H9 (cell line): ENCODE measurements at regions not wholly inside any gene's neighbourhood (a gene's known extent, or its start where the extent isn't known, plus 50 kb on each side); places are given as distances from the start of the nearest gene placed in this dataset.
"Not testable (repeated sequence)": the region's sequence is repeated elsewhere in the genome, so short reads cannot be mapped to it uniquely, and the experiment has no call there.

Source experiments
- DNase-seq: peaks from one replicate; pipeline ENCODE4 v3.0.0-alpha.2; 2017
- H2AFZ ChIP-seq: one replicate; pipeline ENCODE4 v1.6.1; 2013; ENCODE audit warnings: mild to moderate bottlenecking, low read length, control low read depth, moderate library complexity
- H2AK5ac ChIP-seq: 2 replicates; pipeline ENCODE4 v1.6.1; 2013; ENCODE audit warnings: low read length, control low read depth, mixed read lengths; ENCODE audit not compliant: insufficient read length
- H2BK120ac ChIP-seq: one replicate; pipeline ENCODE4 v1.6.1; 2013; ENCODE audit warnings: low read depth, mild to moderate bottlenecking, low read length, control low read depth, inconsistent platforms; ENCODE audit not compliant: poor library complexity, severe bottlenecking
- H2BK12ac ChIP-seq: 2 replicates; pipeline ENCODE4 v1.6.1; 2013; ENCODE audit warnings: low read length, control low read depth, mixed read lengths, low read depth; ENCODE audit not compliant: insufficient read length
- H2BK15ac ChIP-seq: 2 replicates; pipeline ENCODE4 v1.6.1; 2013; ENCODE audit warnings: low read depth, low read length, control low read depth
- H2BK20ac ChIP-seq: one replicate; pipeline ENCODE4 v1.6.1; 2013; ENCODE audit warnings: low read depth, mild to moderate bottlenecking, low read length, control low read depth, inconsistent platforms; ENCODE audit not compliant: poor library complexity, severe bottlenecking
- H2BK5ac ChIP-seq: 2 replicates; pipeline ENCODE4 v1.6.1; 2013; ENCODE audit warnings: low read length, control low read depth, mixed read lengths; ENCODE audit not compliant: insufficient read length
- H3K14ac ChIP-seq: 2 replicates; pipeline ENCODE4 v1.6.1; 2013; ENCODE audit warnings: low read length, control low read depth; ENCODE audit not compliant: insufficient read depth
- H3K18ac ChIP-seq: 2 replicates; pipeline ENCODE4 v1.6.1; 2013; ENCODE audit warnings: low read depth, mild to moderate bottlenecking, mixed read lengths, low read length, control low read depth; ENCODE audit not compliant: insufficient read length
- H3K23ac ChIP-seq: 2 replicates; pipeline ENCODE4 v1.6.1; 2013; ENCODE audit warnings: low read length, control low read depth, mixed read lengths, low read depth; ENCODE audit not compliant: insufficient read length
- H3K23me2 ChIP-seq: 2 replicates; pipeline ENCODE4 v1.6.1; 2013; ENCODE audit warnings: low read depth, mild to moderate bottlenecking, mixed read lengths, low read length, control low read depth; ENCODE audit not compliant: insufficient read length, poor library complexity, severe bottlenecking
- H3K27ac ChIP-seq: 2 replicates; pipeline ENCODE4 v1.5.1; 2013; ENCODE audit warnings: low read length, control low read depth, mixed read lengths, low read depth; ENCODE audit not compliant: insufficient read length
- H3K27me3 ChIP-seq: 2 replicates; pipeline ENCODE4 v1.6.1; 2013; ENCODE audit warnings: low read length, control low read depth, inconsistent platforms; ENCODE audit not compliant: insufficient read depth
- H3K4ac ChIP-seq: 2 replicates; pipeline ENCODE4 v1.6.1; 2013; ENCODE audit warnings: low read depth, mild to moderate bottlenecking, control low read depth, inconsistent platforms, low read length, moderate library complexity
- H3K4me1 ChIP-seq: 2 replicates; pipeline ENCODE4 v1.6.1; 2013; ENCODE audit warnings: low read length, control low read depth, inconsistent platforms; ENCODE audit not compliant: insufficient read depth
- H3K4me2 ChIP-seq: 2 replicates; pipeline ENCODE4 v1.6.1; 2013; ENCODE audit warnings: low read length, control low read depth, mixed read lengths; ENCODE audit not compliant: insufficient read length, insufficient read depth
- H3K56ac ChIP-seq: 2 replicates; pipeline ENCODE4 v1.6.1; 2013; ENCODE audit warnings: low read depth, mild to moderate bottlenecking, mixed read lengths, low read length, control low read depth; ENCODE audit not compliant: insufficient read length
- H3K79me1 ChIP-seq: 2 replicates; pipeline ENCODE4 v1.6.1; 2013; ENCODE audit warnings: low read depth, mild to moderate bottlenecking, moderate library complexity, low read length, control low read depth, inconsistent platforms; ENCODE audit not compliant: insufficient read depth, poor library complexity, severe bottlenecking
- H3K79me2 ChIP-seq: 2 replicates; pipeline ENCODE4 v1.6.1; 2013; ENCODE audit warnings: low read length, control low read depth, inconsistent platforms; ENCODE audit not compliant: insufficient read depth
- H3K9ac ChIP-seq: 2 replicates; pipeline ENCODE4 v1.6.1; 2013; ENCODE audit warnings: low read length, control low read depth, mixed read lengths; ENCODE audit not compliant: insufficient read length; ENCODE audit errors: extremely low read depth
- H3K9me3 ChIP-seq: one replicate; pipeline ENCODE4 v1.6.1; 2013; ENCODE audit warnings: low read depth, low read length, inconsistent platforms; ENCODE audit not compliant: control insufficient read depth
- H3T11ph ChIP-seq: one replicate; pipeline ENCODE4 v1.6.1; 2013; ENCODE audit warnings: mild to moderate bottlenecking, low read length, control low read depth, inconsistent platforms
- H4K20me1 ChIP-seq: one replicate; pipeline ENCODE4 v1.6.1; 2013; ENCODE audit not compliant: control insufficient read depth, insufficient read length, insufficient read depth
- H4K5ac ChIP-seq: 2 replicates; pipeline ENCODE4 v1.6.1; 2013; ENCODE audit warnings: low read depth, mild to moderate bottlenecking, mixed read lengths, low read length, control low read depth; ENCODE audit not compliant: insufficient read length
- H4K8ac ChIP-seq: replicated peaks from 2 replicates; pipeline ENCODE4 v1.6.1; 2013; ENCODE audit warnings: low read length, control low read depth, mixed read lengths, low read depth; ENCODE audit not compliant: insufficient read length
- H4K91ac ChIP-seq: 2 replicates; pipeline ENCODE4 v1.6.1; 2013; ENCODE audit warnings: low read depth, mild to moderate bottlenecking, moderate library complexity, mixed read lengths, low read length, control low read depth; ENCODE audit not compliant: insufficient read length
- H3K27ac Mint-ChIP-seq, 3 experiments: 2 replicates in 2 of 3; 3 replicates in 1 of 3; pipeline ENCODE4 v1.8.0; 2020 to 2021; ENCODE audit warnings: mixed read lengths in 3 of 3, mild to moderate bottlenecking in 1 of 3, moderate library complexity in 1 of 3
- H3K27me3 Mint-ChIP-seq: 2 replicates; pipeline ENCODE4 v1.8.0; 2021; ENCODE audit warnings: low read depth, mild to moderate bottlenecking, moderate library complexity, mixed read lengths
- H3K36me3 Mint-ChIP-seq, 3 experiments: 2 replicates in 2 of 3; 3 replicates in 1 of 3; pipeline ENCODE4 v1.8.0; 2020 to 2021; ENCODE audit warnings: low read depth in 3 of 3, mixed read lengths in 3 of 3; ENCODE audit not compliant: insufficient read depth in 1 of 3
- H3K4me1 Mint-ChIP-seq, 2 experiments: 2 replicates each; pipeline ENCODE4 v1.8.0; 2020; ENCODE audit warnings: mixed read lengths in 2 of 2
- H3K4me3 Mint-ChIP-seq, 2 experiments: 2 replicates in 1 of 2; 3 replicates in 1 of 2; pipeline ENCODE4 v1.8.0; 2020 to 2021; ENCODE audit warnings: mild to moderate bottlenecking in 2 of 2, mixed read lengths in 2 of 2, moderate library complexity in 1 of 2
- H3K9me3 Mint-ChIP-seq, 2 experiments: 2 replicates in 1 of 2; 3 replicates in 1 of 2; pipeline ENCODE4 v1.8.0; 2020; ENCODE audit warnings: mild to moderate bottlenecking in 2 of 2, mixed read lengths in 2 of 2, moderate library complexity in 1 of 2
- WGBS: extraction: QIAGEN DNeasy Blood & Tissue Kit; methylation state at CpG from one replicate; pipeline ENCODE4 v1.1.7; 2013; ENCODE audit warnings: missing lambda C conversion rate, low lambda C conversion rate, mixed read lengths; ENCODE audit not compliant: insufficient read length; ENCODE audit errors: extremely low coverage; 5-methylcytosine and 5-hydroxymethylcytosine counted together

DNA sequence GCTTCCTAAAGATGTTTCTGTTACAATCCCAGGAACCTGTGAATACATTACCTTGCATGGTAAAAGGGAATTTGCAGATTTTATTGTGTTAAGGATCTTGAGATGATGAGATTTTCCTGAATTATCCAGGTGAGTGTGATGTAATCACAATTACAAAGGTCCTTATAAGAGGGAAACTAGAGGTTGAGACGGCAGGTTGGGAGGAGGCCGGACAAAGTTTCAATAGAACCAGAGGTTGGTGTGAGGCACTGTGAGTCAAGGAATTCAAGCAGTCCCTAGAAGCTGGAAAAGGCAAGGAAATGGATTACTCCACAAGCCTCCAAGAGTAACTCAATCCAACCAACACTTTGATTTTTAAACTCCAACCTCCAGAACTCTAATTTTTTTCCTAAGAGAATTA is 65.9 kb upstream of the C1QTNF3 start:
- H3T11ph ChIP-seq, H3K23ac ChIP-seq, H3K4me2 ChIP-seq, H3K4me3 Mint-ChIP-seq, H3K4me1 ChIP-seq, H4K8ac ChIP-seq, H3K27ac ChIP-seq, H3K4ac ChIP-seq, H3K27me3 Mint-ChIP-seq, H2BK120ac ChIP-seq, H3K9me3 ChIP-seq, H3K14ac ChIP-seq, H3K4me1 Mint-ChIP-seq, H3K27me3 ChIP-seq, H3K9me3 Mint-ChIP-seq, H2AK5ac ChIP-seq, H3K79me1 ChIP-seq, H2BK15ac ChIP-seq, H3K27ac Mint-ChIP-seq, H3K18ac ChIP-seq, H4K91ac ChIP-seq, H2BK12ac ChIP-seq, H3K56ac ChIP-seq, H2BK5ac ChIP-seq, DNase-seq, H2BK20ac ChIP-seq, H4K20me1 ChIP-seq, H3K79me2 ChIP-seq, H4K5ac ChIP-seq, H3K36me3 Mint-ChIP-seq, H3K23me2 ChIP-seq, H2AFZ ChIP-seq, H3K9ac ChIP-seq: not testable (repeated sequence)
- no CpG with 5 or more reads among the region's 2 CpGs for WGBS

DNA sequence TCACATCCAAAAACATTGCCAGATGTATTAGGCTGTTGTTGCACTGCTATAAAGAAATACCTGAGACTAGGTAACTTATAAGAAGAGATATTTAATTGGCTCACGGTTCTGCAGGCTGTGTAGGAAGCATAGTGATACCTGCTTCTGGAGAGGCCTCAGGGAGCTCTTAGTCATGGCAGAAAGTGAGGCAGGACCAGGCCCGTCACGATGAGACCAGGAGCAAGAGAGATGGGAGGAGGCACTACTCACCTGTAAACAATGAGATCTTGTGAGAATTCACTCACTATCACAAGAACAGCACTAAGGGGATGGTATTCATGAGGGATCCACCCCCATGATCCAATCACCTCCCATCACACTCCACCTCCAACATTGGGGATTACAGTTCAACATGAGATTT is 81.3 kb upstream of the C1QTNF3 start:
- not testable (repeated sequence) for DNase-seq, H3K14ac ChIP-seq, H4K20me1 ChIP-seq, H3K9me3 ChIP-seq, H3K27ac Mint-ChIP-seq, H4K5ac ChIP-seq, H2AK5ac ChIP-seq, H3K23ac ChIP-seq, H2AFZ ChIP-seq, H3K9ac ChIP-seq, H3K27ac ChIP-seq, H2BK5ac ChIP-seq, H3K4me1 Mint-ChIP-seq, H4K91ac ChIP-seq, H3T11ph ChIP-seq, H2BK120ac ChIP-seq, H3K4me3 Mint-ChIP-seq, H3K18ac ChIP-seq, H2BK15ac ChIP-seq, H3K4ac ChIP-seq, H3K79me2 ChIP-seq, H3K4me2 ChIP-seq, H2BK20ac ChIP-seq, H3K27me3 Mint-ChIP-seq, H2BK12ac ChIP-seq, H3K27me3 ChIP-seq, H3K23me2 ChIP-seq, H3K79me1 ChIP-seq, H3K4me1 ChIP-seq, H4K8ac ChIP-seq, H3K56ac ChIP-seq
- Mint-ChIP-seq H3K9me3 (peaks cover 13% of the 10 kb centered on the region in 2 experiments), H3K36me3 (peaks cover 8 to 31% (median 20%) of the 10 kb centered on the region in 3 experiments)
- no CpG with 5 or more reads among the region's 3 CpGs for WGBS
